ENCODE measurements at regions not wholly inside any gene's neighbourhood (a gene's known extent, or its start where the extent isn't known, plus 50 kb on each side); places are given as distances from the start of the nearest gene placed in this dataset.
"Not testable (repeated sequence)": the region's sequence is repeated elsewhere in the genome, so short reads cannot be mapped to it uniquely, and the experiment has no call there.

- in situ Hi-C loops (cut with MboI; ENCODE audit: low sequenced_read_pairs), result not testable (repeated sequence)
These were observed 64.9 kb upstream of the GBA3 start for GRCh38 chr4:22627851-22628250.

GRCh38 chr4:22630161-22630975 is 62.4 kb upstream of the GBA3 start:
- in situ Hi-C loops (cut with MboI; ENCODE audit: low sequenced_read_pairs), result not testable (repeated sequence)

GRCh38 chr4:22631167-22631566 is 61.6 kb upstream of the GBA3 start:
- in situ Hi-C loops (cut with MboI; ENCODE audit: low sequenced_read_pairs), result not testable (repeated sequence)

- in situ Hi-C loops (cut with MboI; ENCODE audit: low sequenced_read_pairs), result no loop called here
These were observed 58.1 kb upstream of the GBA3 start for GRCh38 chr4:22634541-22635181.

- in situ Hi-C loops (cut with MboI; ENCODE audit: low sequenced_read_pairs), result not testable (repeated sequence)
These were observed 57.6 kb upstream of the GBA3 start for GRCh38 chr4:22635182-22635549.

- in situ Hi-C loops (cut with MboI; ENCODE audit: low sequenced_read_pairs), result no loop called here
These were observed 57.0 kb upstream of the GBA3 start for GRCh38 chr4:22635692-22636091.

GRCh38 chr4:22637306-22637705 is 55.4 kb upstream of the GBA3 start:
- in situ Hi-C loops (cut with MboI; ENCODE audit: low sequenced_read_pairs), result no loop called here

Data from HL-60/S4 treated with phorbol 12-myristate 13-acetate at 8.2 ng/mL for 4 days and 3 days (cell line).